ENCODE measurements at regions not wholly inside any gene's neighbourhood (a gene's known extent, or its start where the extent isn't known, plus 50 kb on each side); places are given as distances from the start of the nearest gene placed in this dataset.

DNA sequence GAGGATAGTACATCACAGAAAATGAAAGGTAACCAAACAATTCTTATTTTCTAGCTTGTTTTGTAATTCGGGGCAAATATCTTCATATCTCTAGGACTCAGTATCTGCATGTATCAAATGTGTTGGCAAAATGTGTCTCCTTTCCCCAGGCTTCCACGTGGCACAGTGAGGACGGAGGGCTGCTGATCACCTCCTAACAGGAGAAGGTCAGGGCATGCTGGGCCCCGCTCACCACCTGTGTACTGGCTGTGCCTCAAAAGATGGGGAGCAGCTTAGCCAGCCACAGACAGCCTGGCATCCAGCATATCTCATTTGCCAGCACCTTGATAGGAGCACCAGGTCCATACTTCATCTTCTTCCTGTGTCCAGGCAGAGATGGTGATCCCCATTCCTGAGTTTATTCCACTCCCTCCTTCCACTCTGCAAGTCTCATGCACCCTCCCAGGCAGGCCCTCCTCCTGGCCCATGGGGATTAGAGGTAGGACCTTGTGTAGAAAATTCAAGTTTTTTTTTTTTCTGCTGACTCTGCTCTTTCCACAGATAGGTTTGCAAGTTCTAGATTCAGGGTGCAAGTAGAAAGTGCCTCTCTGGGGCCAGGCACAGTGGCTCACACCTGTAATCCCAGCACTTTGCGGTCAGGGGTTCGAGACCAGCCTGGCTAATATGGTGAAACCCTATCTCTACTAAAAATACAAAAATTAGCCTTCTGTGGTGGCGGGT is 1639.0 kb upstream of the SLC10A2 start:
- no TSS peak for BruUV-seq (replicated peaks)
- CTCF ChIA-PET (ENCODE audit: unreplicated experiment) = no interaction called here
- POLR2A ChIA-PET = no interaction called here

DNA sequence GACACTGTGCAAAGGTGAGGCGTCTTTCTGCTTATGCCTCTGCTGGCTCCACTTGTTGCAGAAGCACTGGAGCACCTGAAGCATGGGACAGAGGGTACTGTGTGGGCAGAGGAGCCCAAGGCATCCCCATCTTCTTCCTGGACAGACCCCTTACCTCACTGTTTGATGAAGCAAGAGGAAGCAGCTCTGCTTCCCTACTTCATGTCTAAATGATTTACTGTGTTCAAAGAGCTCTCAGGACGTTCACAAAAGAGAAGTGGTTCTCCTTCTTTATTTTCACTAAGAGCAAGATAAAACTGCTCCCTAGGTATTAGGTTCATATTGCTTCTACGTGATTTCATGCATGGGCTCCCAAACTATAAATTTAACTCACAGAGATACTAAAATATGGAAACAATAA is 1635.4 kb upstream of the SLC10A2 start:
- BruUV-seq (replicated peaks) = no TSS peak
- Histone ChIP-seq H3K4me1 (ENCODE audit: insufficient read depth, low read length, poor library complexity, severe bottlenecking) (no peaks in the 10 kb centered on the region), H3K9me2 (ENCODE audit: insufficient read depth, low read length) (no peaks in the 10 kb centered on the region), H2AFZ (ENCODE audit: low read length) (no peak overlapping the region), H4K20me1 (ENCODE audit: insufficient read depth, low read length) (no peaks in the 10 kb centered on the region), H3K36me3 (ENCODE audit: insufficient read depth, low read length) (no peaks in the 10 kb centered on the region), H3K9me3 (ENCODE audit: low read length) (no peaks in the 10 kb centered on the region), H3K4me3 (ENCODE audit: low read depth, low read length, poor library complexity, severe bottlenecking) (no peak overlapping the region), H3K79me2 (ENCODE audit: insufficient read depth, low read depth, low read length) (no peaks in the 10 kb centered on the region), H3K27ac (ENCODE audit: low read depth, low read length, poor library complexity, severe bottlenecking) (no peak overlapping the region), H3K4me2 (ENCODE audit: low read length) (no peak overlapping the region)
- intact Hi-C loops (cut with micrococcal nuclease; ENCODE audit: unreplicated experiment) = no loop called here
- TF ChIP-seq, protein P1, sequence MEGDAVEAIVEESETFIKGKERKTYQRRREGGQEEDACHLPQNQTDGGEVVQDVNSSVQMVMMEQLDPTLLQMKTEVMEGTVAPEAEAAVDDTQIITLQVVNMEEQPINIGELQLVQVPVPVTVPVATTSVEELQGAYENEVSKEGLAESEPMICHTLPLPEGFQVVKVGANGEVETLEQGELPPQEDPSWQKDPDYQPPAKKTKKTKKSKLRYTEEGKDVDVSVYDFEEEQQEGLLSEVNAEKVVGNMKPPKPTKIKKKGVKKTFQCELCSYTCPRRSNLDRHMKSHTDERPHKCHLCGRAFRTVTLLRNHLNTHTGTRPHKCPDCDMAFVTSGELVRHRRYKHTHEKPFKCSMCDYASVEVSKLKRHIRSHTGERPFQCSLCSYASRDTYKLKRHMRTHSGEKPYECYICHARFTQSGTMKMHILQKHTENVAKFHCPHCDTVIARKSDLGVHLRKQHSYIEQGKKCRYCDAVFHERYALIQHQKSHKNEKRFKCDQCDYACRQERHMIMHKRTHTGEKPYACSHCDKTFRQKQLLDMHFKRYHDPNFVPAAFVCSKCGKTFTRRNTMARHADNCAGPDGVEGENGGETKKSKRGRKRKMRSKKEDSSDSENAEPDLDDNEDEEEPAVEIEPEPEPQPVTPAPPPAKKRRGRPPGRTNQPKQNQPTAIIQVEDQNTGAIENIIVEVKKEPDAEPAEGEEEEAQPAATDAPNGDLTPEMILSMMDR (conservative IDR thresholded peaks at IDR 0.05; ENCODE audit: low read length) = no peak
- no peak for TF ChIP-seq EZH2phosphoT487 (IDR thresholded peaks at IDR 0.05; ENCODE audit: borderline replicate concordance, low read depth, low read length)
- CTCF ChIA-PET (ENCODE audit: unreplicated experiment) = no interaction called here
- POLR2A ChIA-PET = no interaction called here
- no peak for DNase-seq (ENCODE audit: low spot score)

More for the DNA sequence above, 1639.0 kb upstream of the SLC10A2 start:
- no peaks in the 10 kb centered on the region for H3K36me3 ChIP-seq (ENCODE audit: insufficient read depth, low read length)
- TF ChIP-seq, protein P1 (conservative IDR thresholded peaks at IDR 0.05; ENCODE audit: low read length) = no peak
- TF ChIP-seq EZH2phosphoT487 (IDR thresholded peaks at IDR 0.05; ENCODE audit: borderline replicate concordance, low read depth, low read length) = no peak
- intact Hi-C loops (cut with micrococcal nuclease; ENCODE audit: unreplicated experiment) = no loop called here
- no peaks in the 10 kb centered on the region for H3K9me3 ChIP-seq (ENCODE audit: low read length)
- no peak overlapping the region for H3K4me2 ChIP-seq (ENCODE audit: low read length)
- no peaks in the 10 kb centered on the region for H3K4me1 ChIP-seq (ENCODE audit: insufficient read depth, low read length, poor library complexity, severe bottlenecking)
- no peak overlapping the region for H3K4me3 ChIP-seq (ENCODE audit: low read depth, low read length, poor library complexity, severe bottlenecking)
- H3K27ac ChIP-seq (ENCODE audit: low read depth, low read length, poor library complexity, severe bottlenecking) = no peak overlapping the region
- H3K79me2 ChIP-seq (ENCODE audit: insufficient read depth, low read depth, low read length) = no peaks in the 10 kb centered on the region
- DNase-seq (ENCODE audit: low spot score) = no peak
- no peaks in the 10 kb centered on the region for H3K9me2 ChIP-seq (ENCODE audit: insufficient read depth, low read length)
- no peak overlapping the region for H2AFZ ChIP-seq (ENCODE audit: low read length)
- H4K20me1 ChIP-seq (ENCODE audit: insufficient read depth, low read length) = no peaks in the 10 kb centered on the region

- no peak overlapping the region for H3K27ac ChIP-seq (ENCODE audit: low read depth, low read length, poor library complexity, severe bottlenecking)
- intact Hi-C loops (cut with micrococcal nuclease; ENCODE audit: unreplicated experiment) = no loop called here
- POLR2A ChIA-PET = no interaction called here
These were observed 1628.2 kb upstream of the SLC10A2 start for GRCh38 chr13:104694397-104694796.

More at GRCh38 chr13:104694397-104694796, 1628.2 kb upstream of the SLC10A2 start:
- H3K9me2 ChIP-seq (ENCODE audit: insufficient read depth, low read length) = no peaks in the 10 kb centered on the region
- no peaks in the 10 kb centered on the region for H4K20me1 ChIP-seq (ENCODE audit: insufficient read depth, low read length)
- no peak overlapping the region for H3K4me3 ChIP-seq (ENCODE audit: low read depth, low read length, poor library complexity, severe bottlenecking)
- CTCF ChIA-PET (ENCODE audit: unreplicated experiment) = no interaction called here
- no peak overlapping the region for H3K4me2 ChIP-seq (ENCODE audit: low read length)
- H3K4me1 ChIP-seq (ENCODE audit: insufficient read depth, low read length, poor library complexity, severe bottlenecking) = no peaks in the 10 kb centered on the region
- no peak for DNase-seq (ENCODE audit: low spot score)
- no TSS peak for BruUV-seq (replicated peaks)
- H3K79me2 ChIP-seq (ENCODE audit: insufficient read depth, low read depth, low read length) = no peaks in the 10 kb centered on the region
- TF ChIP-seq, protein P1 (conservative IDR thresholded peaks at IDR 0.05; ENCODE audit: low read length) = no peak
- no peak for TF ChIP-seq EZH2phosphoT487 (IDR thresholded peaks at IDR 0.05; ENCODE audit: borderline replicate concordance, low read depth, low read length)
- H3K9me3 ChIP-seq (ENCODE audit: low read length) = no peaks in the 10 kb centered on the region
- H3K36me3 ChIP-seq (ENCODE audit: insufficient read depth, low read length) = no peaks in the 10 kb centered on the region
- H2AFZ ChIP-seq (ENCODE audit: low read length) = no peak overlapping the region

Data from OCI-LY7 (cell line).